ENCODE measurements at regions not wholly inside any gene's neighbourhood (a gene's known extent, or its start where the extent isn't known, plus 50 kb on each side); places are given as distances from the start of the nearest gene placed in this dataset.

- H3K27me3 ChIP-seq (ENCODE audit: low read depth): peaks cover 41% of the 10 kb centered on the region
- no peak overlapping the region for H3K27ac ChIP-seq (replicated peaks)
- no peaks in the 10 kb centered on the region for H3K36me3 ChIP-seq
- H3K4me1 ChIP-seq: no peaks in the 10 kb centered on the region
- H3K4me3 ChIP-seq: no peak overlapping the region
- intact Hi-C loops (cut with micrococcal nuclease): no loop called here
- TF ChIP-seq, protein P1, sequence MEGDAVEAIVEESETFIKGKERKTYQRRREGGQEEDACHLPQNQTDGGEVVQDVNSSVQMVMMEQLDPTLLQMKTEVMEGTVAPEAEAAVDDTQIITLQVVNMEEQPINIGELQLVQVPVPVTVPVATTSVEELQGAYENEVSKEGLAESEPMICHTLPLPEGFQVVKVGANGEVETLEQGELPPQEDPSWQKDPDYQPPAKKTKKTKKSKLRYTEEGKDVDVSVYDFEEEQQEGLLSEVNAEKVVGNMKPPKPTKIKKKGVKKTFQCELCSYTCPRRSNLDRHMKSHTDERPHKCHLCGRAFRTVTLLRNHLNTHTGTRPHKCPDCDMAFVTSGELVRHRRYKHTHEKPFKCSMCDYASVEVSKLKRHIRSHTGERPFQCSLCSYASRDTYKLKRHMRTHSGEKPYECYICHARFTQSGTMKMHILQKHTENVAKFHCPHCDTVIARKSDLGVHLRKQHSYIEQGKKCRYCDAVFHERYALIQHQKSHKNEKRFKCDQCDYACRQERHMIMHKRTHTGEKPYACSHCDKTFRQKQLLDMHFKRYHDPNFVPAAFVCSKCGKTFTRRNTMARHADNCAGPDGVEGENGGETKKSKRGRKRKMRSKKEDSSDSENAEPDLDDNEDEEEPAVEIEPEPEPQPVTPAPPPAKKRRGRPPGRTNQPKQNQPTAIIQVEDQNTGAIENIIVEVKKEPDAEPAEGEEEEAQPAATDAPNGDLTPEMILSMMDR (IDR thresholded peaks at IDR 0.05; ENCODE audit: borderline replicate concordance): no peak
- no peak for DNase-seq
- peaks cover 15% of the 10 kb centered on the region for H3K9me3 ChIP-seq (replicated peaks)
These were observed 129.6 kb downstream of the OLFM4 start for GRCh38 chr13:53158201-53158600.

- no peaks in the 10 kb centered on the region for H3K36me3 ChIP-seq
- H3K4me3 ChIP-seq: no peak overlapping the region
- intact Hi-C loops (cut with micrococcal nuclease): no loop called here
- TF ChIP-seq, protein P1 (IDR thresholded peaks at IDR 0.05; ENCODE audit: borderline replicate concordance): no peak
- no peaks in the 10 kb centered on the region for H3K4me1 ChIP-seq
- H3K27ac ChIP-seq (replicated peaks): no peak overlapping the region
- no peak for DNase-seq
- peaks cover 15% of the 10 kb centered on the region for H3K9me3 ChIP-seq (replicated peaks)
- H3K27me3 ChIP-seq (ENCODE audit: low read depth): peaks cover 29% of the 10 kb centered on the region
These were observed 130.8 kb downstream of the OLFM4 start for GRCh38 chr13:53159431-53159830.

- Histone ChIP-seq H3K9me3 (replicated peaks) (peaks cover 15% of the 10 kb centered on the region), H3K27ac (replicated peaks) (no peak overlapping the region), H3K36me3 (no peaks in the 10 kb centered on the region), H3K4me3 (no peak overlapping the region), H3K4me1 (no peaks in the 10 kb centered on the region), H3K27me3 (ENCODE audit: low read depth) (peaks cover 25% of the 10 kb centered on the region)
- intact Hi-C loops (cut with micrococcal nuclease): no loop called here
- DNase-seq: no peak
- TF ChIP-seq, protein P1 (IDR thresholded peaks at IDR 0.05; ENCODE audit: borderline replicate concordance): no peak
These were observed 131.6 kb downstream of the OLFM4 start for GRCh38 chr13:53160211-53160610.

GRCh38 chr13:53161251-53161650, 132.6 kb downstream of the OLFM4 start:
- Histone ChIP-seq H3K27me3 (ENCODE audit: low read depth) (peaks cover 35% of the 10 kb centered on the region), H3K9me3 (replicated peaks) (peaks cover 15% of the 10 kb centered on the region), H3K4me3 (no peak overlapping the region), H3K27ac (replicated peaks) (no peak overlapping the region), H3K36me3 (no peaks in the 10 kb centered on the region), H3K4me1 (no peaks in the 10 kb centered on the region)
- DNase-seq: no peak
- TF ChIP-seq, protein P1 (IDR thresholded peaks at IDR 0.05; ENCODE audit: borderline replicate concordance): no peak
- intact Hi-C loops (cut with micrococcal nuclease): no loop called here

- Histone ChIP-seq H3K4me1 (no peaks in the 10 kb centered on the region), H3K4me3 (no peak overlapping the region), H3K27ac (replicated peaks) (no peak overlapping the region), H3K27me3 (ENCODE audit: low read depth) (peaks cover 44% of the 10 kb centered on the region), H3K9me3 (replicated peaks) (no peaks in the 10 kb centered on the region), H3K36me3 (no peaks in the 10 kb centered on the region)
- no peak for DNase-seq
- intact Hi-C loops (cut with micrococcal nuclease): no loop called here
- TF ChIP-seq, protein P1 (IDR thresholded peaks at IDR 0.05; ENCODE audit: borderline replicate concordance): no peak
These were observed 136.6 kb downstream of the OLFM4 start for GRCh38 chr13:53165261-53165660.

GRCh38 chr13:53167561-53167960, 138.9 kb downstream of the OLFM4 start:
- TF ChIP-seq, protein P1 (IDR thresholded peaks at IDR 0.05; ENCODE audit: borderline replicate concordance): no peak
- no peak for DNase-seq
- Histone ChIP-seq H3K27ac (replicated peaks) (no peak overlapping the region), H3K4me3 (no peak overlapping the region), H3K27me3 (ENCODE audit: low read depth) (peaks cover 23% of the 10 kb centered on the region), H3K4me1 (no peaks in the 10 kb centered on the region), H3K36me3 (no peaks in the 10 kb centered on the region), H3K9me3 (replicated peaks) (no peaks in the 10 kb centered on the region)
- intact Hi-C loops (cut with micrococcal nuclease): no loop called here
